PFSK-1 (cell line): ENCODE measurements at regions not wholly inside any gene's neighbourhood (a gene's known extent, or its start where the extent isn't known, plus 50 kb on each side); places are given as distances from the start of the nearest gene placed in this dataset.

Experiments used
- FOXP2 ChIP-seq: optimal IDR thresholded peaks from 2 replicates; pipeline ENCODE3; 2011; ENCODE audit warnings: borderline replicate concordance, control low read depth, inconsistent platforms; ENCODE audit not compliant: insufficient read depth; ENCODE audit errors: extremely low read length, extremely low read depth
- POLR2AphosphoS5 ChIP-seq: IDR thresholded peaks from 2 replicates; pipeline ENCODE4 v1.6.1; 2012; ENCODE audit warnings: low read depth, mild to moderate bottlenecking, control low read depth, low read length, moderate library complexity
- REST ChIP-seq, 2 experiments: IDR thresholded peaks; 2 replicates each; pipeline versions ENCODE4 v1.6.1 to v1.8.0; 2011 to 2012; ENCODE audit warnings: low read depth in 2 of 2, low read length in 2 of 2, control low read depth in 1 of 2, inconsistent platforms in 1 of 2, mild to moderate bottlenecking in 1 of 2, moderate library complexity in 1 of 2; ENCODE audit not compliant: insufficient read depth in 1 of 2
- SIN3A ChIP-seq: IDR thresholded peaks from 2 replicates; pipeline ENCODE4 v1.6.1; 2012; ENCODE audit warnings: mild to moderate bottlenecking, low read length, moderate library complexity, borderline replicate concordance; ENCODE audit not compliant: insufficient read depth
- TAF1 ChIP-seq: IDR thresholded peaks from 2 replicates; pipeline ENCODE4 v1.6.1; 2012; ENCODE audit warnings: low read length, control low read depth, borderline replicate concordance; ENCODE audit not compliant: insufficient read depth

DNA sequence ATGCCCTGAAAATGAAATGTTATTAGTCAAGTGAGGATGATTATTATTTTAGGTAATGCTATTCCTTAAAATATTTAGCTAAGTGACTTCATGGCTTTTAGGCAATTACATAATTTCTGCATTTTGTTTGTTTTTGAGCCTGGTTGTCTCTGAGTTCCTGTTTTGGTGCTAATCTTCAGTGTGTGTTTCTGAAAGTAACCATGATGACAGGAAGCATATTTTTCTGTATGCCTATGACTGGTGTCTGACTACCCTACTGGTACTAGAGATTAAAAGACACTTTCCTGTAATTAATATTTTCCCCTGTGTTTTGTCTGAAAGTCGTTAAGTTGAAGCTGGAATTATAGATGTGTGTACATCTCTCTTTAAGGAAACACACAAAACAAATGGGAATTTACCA is 295.0 kb upstream of the SPRED2 start:
- TF ChIP-seq POLR2AphosphoS5 (no peak), SIN3A (no peak), TAF1 (no peak), FOXP2 (no peak), REST (IDR thresholded peaks at IDR 0.05; ENCODE audit: insufficient read depth in 1 of 2, low read depth in 2 of 2, low read length in 2 of 2) (no peak)

- TF ChIP-seq POLR2AphosphoS5 (no peak), REST (IDR thresholded peaks at IDR 0.05; ENCODE audit: insufficient read depth in 1 of 2, low read depth in 2 of 2, low read length in 2 of 2) (no peak), TAF1 (no peak), SIN3A (no peak), FOXP2 (no peak)
These were observed 292.4 kb upstream of the SPRED2 start for GRCh38 chr2:65724752-65725151.

DNA sequence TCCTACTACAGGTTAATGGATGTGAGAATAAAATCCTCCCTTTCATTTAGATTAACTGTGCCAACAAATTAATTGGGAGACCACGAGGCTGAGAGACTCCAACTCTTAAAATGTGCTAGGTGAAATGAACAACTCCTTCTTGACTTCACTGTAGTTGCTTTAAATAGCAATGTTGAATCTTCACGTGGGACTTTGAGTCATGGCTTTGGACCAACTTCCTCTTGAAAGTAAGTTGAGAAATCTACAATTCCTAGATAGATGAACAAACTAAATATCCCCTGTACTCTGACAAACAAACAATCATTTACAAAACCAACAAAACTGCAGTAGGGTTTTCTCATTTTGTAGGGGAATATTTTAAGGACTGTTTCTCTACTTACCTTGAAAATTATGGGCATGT is 291.9 kb upstream of the SPRED2 start:
- no peak for TF ChIP-seq FOXP2

GRCh38 chr2:65722028-65722778 is 289.8 kb upstream of the SPRED2 start:
- no peak for TF ChIP-seq POLR2AphosphoS5
- no peak for TF ChIP-seq TAF1
- TF ChIP-seq FOXP2, result no peak
- no peak for TF ChIP-seq REST (IDR thresholded peaks at IDR 0.05; ENCODE audit: insufficient read depth in 1 of 2, low read depth in 2 of 2, low read length in 2 of 2)
- TF ChIP-seq SIN3A, result no peak

DNA sequence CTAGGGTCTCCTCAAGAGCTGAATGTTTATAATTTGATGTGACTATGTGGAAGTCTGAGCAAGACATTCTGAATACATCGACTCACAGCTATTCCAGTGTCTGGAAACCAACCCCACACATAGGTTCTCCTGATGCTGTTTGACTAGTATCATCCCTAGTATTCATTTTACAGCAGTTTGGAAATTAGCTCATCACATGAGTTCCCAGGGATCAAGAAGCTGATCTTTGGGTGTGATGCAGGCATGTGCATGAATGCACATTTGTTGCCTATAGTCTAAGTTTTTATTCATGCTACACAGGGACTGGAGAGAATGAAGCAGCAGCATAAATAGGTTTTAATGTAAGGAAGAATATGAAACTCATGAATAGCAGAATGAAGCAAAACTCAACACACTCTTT is 284.3 kb upstream of the SPRED2 start:
- no peak for TF ChIP-seq FOXP2
- no peak for TF ChIP-seq REST (IDR thresholded peaks at IDR 0.05; ENCODE audit: insufficient read depth in 1 of 2, low read depth in 2 of 2, low read length in 2 of 2)
- no peak for TF ChIP-seq SIN3A
- no peak for TF ChIP-seq TAF1
- TF ChIP-seq POLR2AphosphoS5, result no peak
